HL-60 (cell line): ENCODE measurements at regions not wholly inside any gene's neighbourhood (a gene's known extent, or its start where the extent isn't known, plus 50 kb on each side); places are given as distances from the start of the nearest gene placed in this dataset.

Experiments used
- CTCF ChIP-seq: IDR thresholded peaks from one replicate; pipeline ENCODE4 v1.5.1; 2011; ENCODE audit warnings: low read length, control low read depth, inconsistent platforms; ENCODE audit not compliant: insufficient read depth
- POLR2AphosphoS5 ChIP-seq: IDR thresholded peaks from 2 replicates; pipeline ENCODE4 v1.6.1; 2012; ENCODE audit warnings: low read depth
- REST ChIP-seq: IDR thresholded peaks from 2 replicates; pipeline ENCODE4 v1.6.1; 2012; ENCODE audit warnings: low read depth; ENCODE audit not compliant: insufficient replicate concordance

- TF ChIP-seq CTCF (no peak), REST (no peak), POLR2AphosphoS5 (no peak)
Measured at GRCh38 chr6:11654876-11655275, 117.3 kb downstream of the TMEM170B start.
